ENCODE measurements at regions not wholly inside any gene's neighbourhood (a gene's known extent, or its start where the extent isn't known, plus 50 kb on each side); places are given as distances from the start of the nearest gene placed in this dataset.
A peak's percentile ranks its signal among the peaks of the same experiment; 100 is the strongest.

GRCh38 chr9:89811886-89812450, 207.2 kb downstream of the GADD45G start:
- H3K9me3 Mint-ChIP-seq: no peaks in the 10 kb centered on the region
- H3K4me3 Mint-ChIP-seq: no peak overlapping the region
- no peak overlapping the region for H3K27ac Mint-ChIP-seq
- DNase-seq: no peak
- H3K27me3 Mint-ChIP-seq (ENCODE audit: low read depth in 3 of 3): peaks cover 0 to 4% (median 2%) of the 10 kb centered on the region in 3 donors
- no peaks in the 10 kb centered on the region for H3K4me1 Mint-ChIP-seq
- no peaks in the 10 kb centered on the region for H3K36me3 Mint-ChIP-seq

- H3K27me3 Mint-ChIP-seq (ENCODE audit: low read depth in 3 of 3): peaks cover 0 to 4% (median 2%) of the 10 kb centered on the region in 3 donors
- H3K27ac Mint-ChIP-seq: no peak overlapping the region
- DNase-seq: no peak
- H3K36me3 Mint-ChIP-seq: no peaks in the 10 kb centered on the region
- H3K9me3 Mint-ChIP-seq: no peaks in the 10 kb centered on the region
- no peaks in the 10 kb centered on the region for H3K4me1 Mint-ChIP-seq
- H3K4me3 Mint-ChIP-seq: no peak overlapping the region
These were observed 207.9 kb downstream of the GADD45G start for GRCh38 chr9:89812556-89813181.

GRCh38 chr9:89813482-89813881, 208.7 kb downstream of the GADD45G start:
- no peak for DNase-seq
- Mint-ChIP-seq H3K27ac (no peak overlapping the region), H3K36me3 (no peaks in the 10 kb centered on the region), H3K9me3 (no peaks in the 10 kb centered on the region), H3K27me3 (ENCODE audit: low read depth in 3 of 3) (peaks cover 0 to 5% (median 4%) of the 10 kb centered on the region in 3 donors), H3K4me1 (no peaks in the 10 kb centered on the region), H3K4me3 (no peak overlapping the region)

GRCh38 chr9:89814340-89815040, 209.7 kb downstream of the GADD45G start:
- H3K36me3 Mint-ChIP-seq: no peaks in the 10 kb centered on the region
- no peak for DNase-seq
- H3K4me3 Mint-ChIP-seq: no peak overlapping the region
- peak overlapping the region in 1 of 6 donors; percentile 44 for H3K27ac Mint-ChIP-seq
- peaks cover 0 to 11% (median 5%) of the 10 kb centered on the region in 3 donors for H3K27me3 Mint-ChIP-seq (ENCODE audit: low read depth in 3 of 3)
- no peaks in the 10 kb centered on the region for H3K4me1 Mint-ChIP-seq
- H3K9me3 Mint-ChIP-seq: no peaks in the 10 kb centered on the region

- no peak for DNase-seq
- H3K27ac Mint-ChIP-seq: peak overlapping the region in 1 of 6 donors; percentile 44
- no peak overlapping the region for H3K4me3 Mint-ChIP-seq
- no peaks in the 10 kb centered on the region for H3K36me3 Mint-ChIP-seq
- H3K4me1 Mint-ChIP-seq: no peaks in the 10 kb centered on the region
- peaks cover 0 to 13% (median 5%) of the 10 kb centered on the region in 3 donors for H3K27me3 Mint-ChIP-seq (ENCODE audit: low read depth in 3 of 3)
- no peaks in the 10 kb centered on the region for H3K9me3 Mint-ChIP-seq
These were observed 210.5 kb downstream of the GADD45G start for GRCh38 chr9:89815061-89815902.

GRCh38 chr9:89815903-89816573, 211.2 kb downstream of the GADD45G start:
- Mint-ChIP-seq H3K9me3 (no peaks in the 10 kb centered on the region), H3K27me3 (ENCODE audit: low read depth in 3 of 3) (peaks cover 0 to 15% (median 5%) of the 10 kb centered on the region in 3 donors), H3K4me3 (no peak overlapping the region), H3K4me1 (no peaks in the 10 kb centered on the region), H3K36me3 (no peaks in the 10 kb centered on the region), H3K27ac (no peak overlapping the region)
- no peak for DNase-seq

GRCh38 chr9:89817151-89817950, 212.5 kb downstream of the GADD45G start:
- DNase-seq: no peak
- H3K27ac Mint-ChIP-seq: no peak overlapping the region
- no peaks in the 10 kb centered on the region for H3K36me3 Mint-ChIP-seq
- peaks cover 0 to 10% (median 5%) of the 10 kb centered on the region in 3 donors for H3K27me3 Mint-ChIP-seq (ENCODE audit: low read depth in 3 of 3)
- H3K4me3 Mint-ChIP-seq: no peak overlapping the region
- no peaks in the 10 kb centered on the region for H3K9me3 Mint-ChIP-seq
- H3K4me1 Mint-ChIP-seq: no peaks in the 10 kb centered on the region

GRCh38 chr9:89820337-89820736, 215.5 kb downstream of the GADD45G start:
- DNase-seq: no peak
- Mint-ChIP-seq H3K36me3 (no peaks in the 10 kb centered on the region), H3K27ac (no peak overlapping the region), H3K27me3 (ENCODE audit: low read depth in 3 of 3) (peaks cover 0 to 10% (median 4%) of the 10 kb centered on the region in 3 donors), H3K4me3 (no peak overlapping the region), H3K4me1 (no peaks in the 10 kb centered on the region), H3K9me3 (no peaks in the 10 kb centered on the region)

- peaks cover 0 to 13% (median 4%) of the 10 kb centered on the region in 3 donors for H3K27me3 Mint-ChIP-seq (ENCODE audit: low read depth in 3 of 3)
- H3K4me3 Mint-ChIP-seq: no peak overlapping the region
- H3K27ac Mint-ChIP-seq: no peak overlapping the region
- H3K9me3 Mint-ChIP-seq: no peaks in the 10 kb centered on the region
- H3K36me3 Mint-ChIP-seq: no peaks in the 10 kb centered on the region
- no peaks in the 10 kb centered on the region for H3K4me1 Mint-ChIP-seq
- no peak for DNase-seq
These were observed 216.3 kb downstream of the GADD45G start for GRCh38 chr9:89821081-89821480.

GRCh38 chr9:89822996-89823395, 218.2 kb downstream of the GADD45G start:
- no peak overlapping the region for H3K27ac Mint-ChIP-seq
- H3K4me1 Mint-ChIP-seq: peaks cover 5% of the 10 kb centered on the region in 2 donors

GRCh38 chr9:89825669-89826068, 220.9 kb downstream of the GADD45G start:
- Mint-ChIP-seq H3K4me1 (peaks cover 11% of the 10 kb centered on the region in 2 donors), H3K9me3 (peaks cover 0 to 4% (median 0%) of the 10 kb centered on the region in 6 donors), H3K27ac (no peak overlapping the region), H3K27me3 (ENCODE audit: low read depth in 3 of 3) (peaks cover 2 to 9% (median 6%) of the 10 kb centered on the region in 3 donors), H3K36me3 (no peaks in the 10 kb centered on the region), H3K4me3 (no peak overlapping the region)
- no peak for DNase-seq

More at GRCh38 chr9:89822996-89823395, 218.2 kb downstream of the GADD45G start:
- Mint-ChIP-seq H3K27me3 (ENCODE audit: low read depth in 3 of 3) (peaks cover 0 to 13% (median 4%) of the 10 kb centered on the region in 3 donors), H3K4me3 (no peak overlapping the region), H3K36me3 (no peaks in the 10 kb centered on the region), H3K9me3 (no peaks in the 10 kb centered on the region)
- DNase-seq: no peak

GRCh38 chr9:89826186-89826585, 221.4 kb downstream of the GADD45G start:
- Mint-ChIP-seq H3K9me3 (peaks cover 0 to 4% (median 0%) of the 10 kb centered on the region in 6 donors), H3K27ac (no peak overlapping the region), H3K36me3 (no peaks in the 10 kb centered on the region), H3K27me3 (ENCODE audit: low read depth in 3 of 3) (peaks cover 4 to 9% (median 6%) of the 10 kb centered on the region in 3 donors), H3K4me3 (no peak overlapping the region), H3K4me1 (peaks cover 11% of the 10 kb centered on the region in 2 donors)
- DNase-seq: no peak
